ENCODE measurements at regions not wholly inside any gene's neighbourhood (a gene's known extent, or its start where the extent isn't known, plus 50 kb on each side); places are given as distances from the start of the nearest gene placed in this dataset.

GRCh38 chr18:3360211-3360610 lies 89.8 kb upstream of the TGIF1 start:
- no peak for DNase-seq

GRCh38 chr18:3367491-3368091 lies 82.4 kb upstream of the TGIF1 start:
- no peak for DNase-seq

DNA sequence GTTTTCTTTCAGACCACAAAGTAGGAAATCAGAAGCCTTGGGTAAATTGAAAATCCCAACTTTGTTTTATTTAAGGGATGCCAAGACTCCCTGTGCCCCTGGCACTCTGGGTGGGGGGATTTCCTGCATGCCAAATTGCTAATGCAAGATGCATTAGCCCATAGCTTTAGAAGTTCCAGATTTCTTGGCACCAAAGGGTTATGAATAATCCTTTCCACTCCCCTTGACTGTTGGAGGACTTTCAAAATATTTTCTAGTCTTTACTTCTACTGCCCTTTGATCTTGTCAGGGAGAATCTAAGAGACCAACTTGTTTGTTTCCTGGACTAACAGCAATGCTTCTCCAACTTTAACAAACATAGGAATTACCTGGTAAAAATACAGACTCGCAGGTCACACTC lies 81.8 kb upstream of the TGIF1 start:
- DNase-seq: no peak

- DNase-seq: no peak
Measured at GRCh38 chr18:3379685-3380084, 70.3 kb upstream of the TGIF1 start.

GRCh38 chr18:3380384-3380961 lies 69.5 kb upstream of the TGIF1 start:
- DNase-seq: no peak

DNA sequence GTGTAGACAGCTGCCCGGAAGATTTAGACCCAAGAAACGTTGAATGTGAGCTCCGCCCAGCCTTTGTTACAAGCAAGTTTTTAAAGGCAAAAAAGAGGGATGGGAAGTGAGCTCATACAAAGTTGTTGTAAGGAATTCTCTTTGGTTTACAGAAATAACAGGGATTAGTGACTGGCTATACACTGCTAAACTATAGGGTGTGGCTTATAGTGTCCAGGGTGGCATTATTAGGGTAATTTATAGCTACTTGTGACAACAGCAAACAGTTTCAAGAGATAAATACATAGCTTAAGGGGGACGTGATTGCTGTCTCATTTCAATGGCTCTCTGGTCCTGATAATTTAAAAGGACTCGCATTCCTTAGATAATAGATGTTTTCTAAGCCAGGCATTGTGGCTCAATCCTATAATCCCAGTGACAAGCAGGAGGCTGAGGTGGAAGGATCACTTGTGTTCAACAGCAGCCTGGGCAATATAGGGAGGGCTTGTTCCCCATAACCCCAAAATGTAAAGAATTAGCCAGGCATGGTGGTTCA lies 66.5 kb upstream of the TGIF1 start:
- no peak for DNase-seq

DNA sequence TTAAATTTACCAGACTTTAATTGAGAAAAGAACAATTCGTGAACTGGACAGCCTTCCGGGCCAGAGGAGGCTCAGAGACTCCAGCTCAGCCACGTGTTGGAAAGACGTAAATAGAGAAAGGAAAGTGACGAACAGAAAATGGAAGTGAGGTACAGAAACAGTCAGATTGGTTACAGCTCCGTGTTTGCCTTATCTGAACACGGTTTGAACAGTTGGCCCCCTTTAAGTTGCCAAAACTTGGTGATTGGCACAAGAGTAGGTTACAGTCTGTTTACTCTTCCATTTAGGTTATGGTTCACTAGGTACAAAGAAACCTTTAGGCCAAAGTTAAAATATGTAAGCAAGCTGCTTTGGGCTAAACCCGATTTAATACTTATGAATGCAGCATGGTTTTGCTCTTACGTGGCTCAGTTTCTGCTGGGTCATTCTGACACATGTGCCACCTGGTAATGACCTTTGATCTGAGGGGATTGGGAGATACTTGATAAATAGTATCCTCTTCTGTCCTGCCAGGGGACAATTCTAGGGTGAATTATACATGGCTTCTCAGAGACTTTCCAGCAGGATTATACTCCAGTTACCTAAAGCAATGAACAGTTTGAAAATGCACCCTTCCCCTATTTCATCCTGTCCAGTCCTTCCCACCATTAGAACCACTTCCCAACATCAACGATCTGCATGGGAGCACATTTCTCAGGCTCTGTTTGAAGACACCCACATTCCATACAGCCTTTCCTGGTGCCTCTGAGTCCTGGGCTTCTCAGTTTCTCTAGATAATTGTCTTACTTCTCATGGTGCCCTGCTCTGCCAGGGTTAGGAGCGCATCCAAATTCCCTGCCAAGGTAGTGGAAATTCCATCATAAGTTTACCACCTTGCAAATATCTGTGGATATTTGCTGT lies 65.1 kb upstream of the TGIF1 start:
- no peak for DNase-seq

- no peak for DNase-seq
Measured at GRCh38 chr18:3388323-3388722, 61.6 kb upstream of the TGIF1 start.

GRCh38 chr18:3388980-3389379 lies 61.0 kb upstream of the TGIF1 start:
- no peak for DNase-seq

GRCh38 chr18:3389977-3390376 lies 60.0 kb upstream of the TGIF1 start:
- DNase-seq: no peak

GRCh38 chr18:3391704-3392466 lies 58.1 kb upstream of the TGIF1 start:
- no peak for DNase-seq

- no peak for DNase-seq
Measured at GRCh38 chr18:3392467-3392855, 57.5 kb upstream of the TGIF1 start.

- no peak for DNase-seq
Measured at GRCh38 chr18:3394648-3395047, 55.3 kb upstream of the TGIF1 start.

- no peak for DNase-seq
Measured at GRCh38 chr18:3395466-3395865, 54.5 kb upstream of the TGIF1 start.

DNA sequence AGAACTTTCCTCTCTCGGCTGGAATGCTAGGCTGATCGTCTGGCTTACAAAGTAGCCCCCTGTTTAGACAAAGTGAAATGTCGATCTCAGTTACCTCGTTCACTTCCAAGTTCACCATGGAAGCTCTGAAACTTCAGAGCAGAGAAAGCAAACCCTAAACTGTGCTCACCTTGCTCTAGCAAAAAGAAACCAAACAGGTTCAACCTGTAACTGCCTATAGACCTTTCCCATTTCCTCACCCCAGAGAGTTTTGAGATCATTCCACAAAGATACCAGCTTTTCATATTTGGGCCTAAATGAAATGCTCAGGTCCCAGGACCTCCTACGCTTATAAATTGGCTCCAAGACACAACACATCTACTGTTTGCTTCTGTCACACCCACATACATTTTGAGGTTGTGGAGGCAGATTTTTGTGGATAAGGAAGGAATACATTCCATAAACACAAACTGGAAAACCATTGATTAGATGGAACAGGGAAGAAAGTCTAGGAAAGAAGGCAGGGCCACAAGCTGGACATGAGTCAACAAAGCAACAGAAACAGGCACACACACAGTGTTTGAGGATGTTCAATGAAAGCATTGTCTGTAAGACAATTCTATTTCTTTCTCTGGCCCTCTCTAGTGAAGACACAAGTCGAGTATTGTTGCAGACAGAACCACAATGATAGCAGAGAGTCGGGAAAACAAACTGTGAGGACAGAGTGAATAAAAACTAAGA lies 52.8 kb upstream of the TGIF1 start:
- DNase-seq: no peak

- DNase-seq: no peak
Measured at GRCh38 chr18:3397786-3398185, 52.2 kb upstream of the TGIF1 start.

Data from femur (tissue), 1 donor.